HepG2 (cell line): ENCODE measurements at regions not wholly inside any gene's neighbourhood (a gene's known extent, or its start where the extent isn't known, plus 50 kb on each side); places are given as distances from the start of the nearest gene placed in this dataset.

ENCODE experiments used
- ATAC-seq: fragments of 200-7000 bp; cut with Tn5 transposase; 3 replicates; pipeline ENCODE4 v1.9.1; 2020; ENCODE audit warnings: mild to moderate bottlenecking, moderate library complexity
- BruUV-seq: library from RNA; stranded (reverse); fragments of 400-500 nt; replicated peaks from 2 replicates; lab custom pipeline; 2021; lab: Mats Ljungman, UMichigan
- CTCF ChIA-PET: fragments of 300-600 bp; formaldehyde crosslinking; extraction: SDS; loops from one replicate; lab custom pipeline; 2021; ENCODE audit warnings: low total read pairs, inconsistent platforms, low intra/inter-chr PET ratio; lab: Yijun Ruan, JAX
- POLR2A ChIA-PET: fragments of 350-600 bp; sonication (Branson Sonifier 250); formaldehyde crosslinking; loops from one replicate; lab custom pipeline; 2020; ENCODE audit warnings: antibody characterized with exemption, inconsistent platforms; lab: Yijun Ruan, JAX
- DNase-seq: peaks from one replicate; pipeline ENCODE4 v3.0.0-alpha.2; 2015; ENCODE audit warnings: low spot score
- FAIRE-seq: peaks from 3 replicates; lab custom pipeline; 2011; peaks lifted over from hg19 to GRCh38; lab: Jason Lieb, UNC
- H2AFZ ChIP-seq: one replicate; pipeline ENCODE4 v1.6.1; 2011; ENCODE audit warnings: low read length, inconsistent platforms
- H3K27ac ChIP-seq: fragments of 300-600 bp; 3 replicates; pipeline ENCODE4 v1.8.0; 2011; ENCODE audit warnings: mixed run types, mild to moderate bottlenecking, mixed read lengths, low read length, inconsistent platforms; ENCODE audit not compliant: insufficient read depth; ENCODE audit errors: extremely low read length
- H3K27me3 ChIP-seq, 2 experiments: fragments of 200-600 bp in 1 of 2; 2 replicates in 1 of 2; 3 replicates in 1 of 2; pipeline versions ENCODE4 v1.6.0 to v1.8.0; 2011; ENCODE audit warnings: low read length in 2 of 2, mild to moderate bottlenecking in 2 of 2, moderate library complexity in 2 of 2, inconsistent platforms in 1 of 2; ENCODE audit not compliant: insufficient read depth in 2 of 2, control insufficient read depth in 1 of 2
- H3K36me3 ChIP-seq, 2 experiments: fragments of 200-600 bp in 1 of 2; replicated peaks in 1 of 2; 2 replicates in 1 of 2; 3 replicates in 1 of 2; pipeline versions ENCODE4 v1.5.1 to v1.8.0; 2011; ENCODE audit warnings: low read length in 2 of 2, inconsistent platforms in 1 of 2; ENCODE audit not compliant: insufficient read depth in 2 of 2, control insufficient read depth in 1 of 2
- H3K4me1 ChIP-seq: 2 replicates; pipeline ENCODE4 v1.5.1; 2012; ENCODE audit warnings: low read length, inconsistent platforms; ENCODE audit not compliant: insufficient read depth
- H3K4me2 ChIP-seq: 2 replicates; pipeline ENCODE4 v1.6.0; 2011; ENCODE audit warnings: low read depth, low read length, inconsistent platforms
- H3K4me3 ChIP-seq, 3 experiments: fragments of 200-600 bp in 1 of 3; sonication (generic), shearing (Covaris generic) in 1 of 3; replicated peaks in 1 of 3; 2 replicates each; pipeline ENCODE4 v1.5.1; 2011 to 2016; ENCODE audit warnings: low read length in 3 of 3, inconsistent platforms in 2 of 3, low read depth in 2 of 3, mild to moderate bottlenecking in 2 of 3, control low read depth in 1 of 3, mixed read lengths in 1 of 3; ENCODE audit not compliant: insufficient read depth in 1 of 3
- H3K79me2 ChIP-seq: one replicate; pipeline ENCODE4 v1.6.1; 2011; ENCODE audit warnings: low read length, inconsistent platforms; ENCODE audit not compliant: insufficient read depth
- H3K9ac ChIP-seq: 2 replicates; pipeline ENCODE4 v1.6.0; 2011; ENCODE audit warnings: mild to moderate bottlenecking, low read depth, low read length, inconsistent platforms; ENCODE audit not compliant: insufficient read depth
- H3K9me3 ChIP-seq: 2 replicates; pipeline ENCODE4 v1.5.1; 2012; ENCODE audit warnings: mild to moderate bottlenecking, low read length
- H4K20me1 ChIP-seq: 2 replicates; pipeline ENCODE4 v1.6.0; 2011; ENCODE audit warnings: inconsistent platforms, mild to moderate bottlenecking, low read length, moderate library complexity; ENCODE audit not compliant: insufficient read depth
- HNRNPUL1 ChIP-seq: fragments of 200-400 bp; formaldehyde crosslinking; IDR thresholded peaks from 2 replicates; pipeline ENCODE4 v1.6.1; 2017; ENCODE audit warnings: low read depth, mild to moderate bottlenecking, low read length, moderate library complexity
- ISL2 ChIP-seq: sonication (generic); formaldehyde crosslinking; IDR thresholded peaks from 2 replicates; pipeline ENCODE4 v1.5.0; 2020; ENCODE audit warnings: missing genetic modification reagents
- ZFAT ChIP-seq: sonication (generic); formaldehyde crosslinking; conservative IDR thresholded peaks from 2 replicates; pipeline ENCODE4 v1.8.1; 2023; ENCODE audit warnings: missing genetic modification reagents, inconsistent platforms
- ZMYM2 ChIP-seq: sonication (generic); formaldehyde crosslinking; IDR thresholded peaks from 2 replicates; pipeline ENCODE4 v1.8.0; 2022; ENCODE audit warnings: mild to moderate bottlenecking, missing genetic modification reagents
- WGBS: methylation state at CpG from one replicate; pipeline ENCODE4 v1.1.6; 2017; ENCODE audit warnings: low lambda C conversion rate; 5-methylcytosine and 5-hydroxymethylcytosine counted together
- in situ Hi-C: cut with HindIII; loops from 2 replicates; pipeline ENCODE4 v1.10.0; 2017; ENCODE audit warnings: low pct_unique_long_range_greater_than_20kb; ENCODE audit not compliant: extremely low pct_ligation_motif_present
- intact Hi-C: fragments of 100-400 bp; cut with micrococcal nuclease; formaldehyde crosslinking; loops from one replicate; pipeline ENCODE4 v1.10.0; 2022; ENCODE audit not compliant: unreplicated experiment
- TF ChIP-seq, protein P1 (sequence below): sonication (generic); formaldehyde crosslinking; IDR thresholded peaks from 2 replicates; pipeline ENCODE4 v1.4.0; 2020; ENCODE audit warnings: missing genetic modification reagents
- TF ChIP-seq, protein P2 (sequence below), 2 experiments: sonication (generic) in 1 of 2; formaldehyde crosslinking in 1 of 2; IDR thresholded peaks; 2 replicates each; pipeline versions ENCODE4 v1.5.1 to v1.6.1; 2011 to 2020; ENCODE audit warnings: borderline replicate concordance in 1 of 2, low read depth in 1 of 2, low read length in 1 of 2, mild to moderate bottlenecking in 1 of 2, missing genetic modification reagents in 1 of 2, moderate library complexity in 1 of 2

DNA sequence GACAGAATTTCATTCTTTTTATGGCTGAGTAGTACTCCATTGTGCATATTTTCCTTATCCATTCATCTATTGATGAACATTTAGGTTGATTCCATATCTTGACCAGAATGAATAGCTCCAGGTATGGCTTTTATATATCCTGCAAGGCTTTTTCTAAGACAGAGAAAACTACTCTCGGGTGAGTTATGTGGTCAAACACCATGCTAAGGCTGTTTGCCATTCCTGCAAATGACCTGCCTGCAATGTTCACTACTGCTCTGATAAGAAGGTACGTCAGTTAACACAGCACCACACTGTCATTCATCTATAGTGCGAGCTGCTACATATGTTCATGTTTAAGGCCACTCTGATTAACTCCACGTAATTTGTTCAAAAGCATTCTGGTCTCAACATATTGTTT is 256.8 kb upstream of the RGMB start:
- no peaks in the 10 kb centered on the region for H4K20me1 ChIP-seq
- no peaks in the 10 kb centered on the region for H3K27me3 ChIP-seq
- TF ChIP-seq ZMYM2 (CRISPR knock-in tag): no peak
- TF ChIP-seq, protein P1, sequence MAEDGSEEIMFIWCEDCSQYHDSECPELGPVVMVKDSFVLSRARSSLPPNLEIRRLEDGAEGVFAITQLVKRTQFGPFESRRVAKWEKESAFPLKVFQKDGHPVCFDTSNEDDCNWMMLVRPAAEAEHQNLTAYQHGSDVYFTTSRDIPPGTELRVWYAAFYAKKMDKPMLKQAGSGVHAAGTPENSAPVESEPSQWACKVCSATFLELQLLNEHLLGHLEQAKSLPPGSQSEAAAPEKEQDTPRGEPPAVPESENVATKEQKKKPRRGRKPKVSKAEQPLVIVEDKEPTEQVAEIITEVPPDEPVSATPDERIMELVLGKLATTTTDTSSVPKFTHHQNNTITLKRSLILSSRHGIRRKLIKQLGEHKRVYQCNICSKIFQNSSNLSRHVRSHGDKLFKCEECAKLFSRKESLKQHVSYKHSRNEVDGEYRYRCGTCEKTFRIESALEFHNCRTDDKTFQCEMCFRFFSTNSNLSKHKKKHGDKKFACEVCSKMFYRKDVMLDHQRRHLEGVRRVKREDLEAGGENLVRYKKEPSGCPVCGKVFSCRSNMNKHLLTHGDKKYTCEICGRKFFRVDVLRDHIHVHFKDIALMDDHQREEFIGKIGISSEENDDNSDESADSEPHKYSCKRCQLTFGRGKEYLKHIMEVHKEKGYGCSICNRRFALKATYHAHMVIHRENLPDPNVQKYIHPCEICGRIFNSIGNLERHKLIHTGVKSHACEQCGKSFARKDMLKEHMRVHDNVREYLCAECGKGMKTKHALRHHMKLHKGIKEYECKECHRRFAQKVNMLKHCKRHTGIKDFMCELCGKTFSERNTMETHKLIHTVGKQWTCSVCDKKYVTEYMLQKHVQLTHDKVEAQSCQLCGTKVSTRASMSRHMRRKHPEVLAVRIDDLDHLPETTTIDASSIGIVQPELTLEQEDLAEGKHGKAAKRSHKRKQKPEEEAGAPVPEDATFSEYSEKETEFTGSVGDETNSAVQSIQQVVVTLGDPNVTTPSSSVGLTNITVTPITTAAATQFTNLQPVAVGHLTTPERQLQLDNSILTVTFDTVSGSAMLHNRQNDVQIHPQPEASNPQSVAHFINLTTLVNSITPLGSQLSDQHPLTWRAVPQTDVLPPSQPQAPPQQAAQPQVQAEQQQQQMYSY (CRISPR knock-in tag): no peak
- TF ChIP-seq, protein P2, sequence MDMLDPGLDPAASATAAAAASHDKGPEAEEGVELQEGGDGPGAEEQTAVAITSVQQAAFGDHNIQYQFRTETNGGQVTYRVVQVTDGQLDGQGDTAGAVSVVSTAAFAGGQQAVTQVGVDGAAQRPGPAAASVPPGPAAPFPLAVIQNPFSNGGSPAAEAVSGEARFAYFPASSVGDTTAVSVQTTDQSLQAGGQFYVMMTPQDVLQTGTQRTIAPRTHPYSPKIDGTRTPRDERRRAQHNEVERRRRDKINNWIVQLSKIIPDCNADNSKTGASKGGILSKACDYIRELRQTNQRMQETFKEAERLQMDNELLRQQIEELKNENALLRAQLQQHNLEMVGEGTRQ (IDR thresholded peaks at IDR 0.05; ENCODE audit: low read depth, low read length): no peak
- TF ChIP-seq, protein P2 (CRISPR knock-in tag; IDR thresholded peaks at IDR 0.05; ENCODE audit: borderline replicate concordance): no peak
- TF ChIP-seq ZFAT (CRISPR knock-in tag): no peak
- no peak for TF ChIP-seq ISL2 (CRISPR knock-in tag)
- no peak for TF ChIP-seq HNRNPUL1
- H3K9ac ChIP-seq: no peak overlapping the region
- H3K4me2 ChIP-seq: no peak overlapping the region
- H3K4me3 ChIP-seq: no peak overlapping the region
- ChIA-PET POLR2A (no interaction called here), CTCF (no interaction called here)
- DNase-seq (no peak), FAIRE-seq (no peak), ATAC-seq (no peak)
- H2AFZ ChIP-seq: no peak overlapping the region
- H3K36me3 ChIP-seq: no peaks in the 10 kb centered on the region
- H3K27ac ChIP-seq: no peak overlapping the region
- WGBS: 11% methylated on average over 4 of the region's 4 CpGs
- H3K9me3 ChIP-seq: no peaks in the 10 kb centered on the region
- H3K79me2 ChIP-seq: no peaks in the 10 kb centered on the region
- H3K4me1 ChIP-seq: no peaks in the 10 kb centered on the region
- intact Hi-C loops (no loop called here), in situ Hi-C loops (no loop called here)
- BruUV-seq: no TSS peak
